ENCODE measurements at regions not wholly inside any gene's neighbourhood (a gene's known extent, or its start where the extent isn't known, plus 50 kb on each side); places are given as distances from the start of the nearest gene placed in this dataset.

GRCh38 chr13:70483599-70484276 lies 375.5 kb upstream of the KLHL1 start:
- no peaks in the 10 kb centered on the region for H3K27me3 ChIP-seq (ENCODE audit: control insufficient read depth, insufficient read depth, low read length)
- no peaks in the 10 kb centered on the region for H3K36me3 ChIP-seq (ENCODE audit: control insufficient read depth, insufficient read depth, low read length)
- no peak overlapping the region for H3K4me3 ChIP-seq (ENCODE audit: low read depth, low read length)
- TF ChIP-seq CTCF (IDR thresholded peaks at IDR 0.05; ENCODE audit: insufficient read depth, low read length, poor library complexity, severe bottlenecking), result no peak
- no peak for DNase-seq (ENCODE audit: low read depth)

- no peak for DNase-seq (ENCODE audit: low read depth)
These were observed 365.7 kb upstream of the KLHL1 start for GRCh38 chr13:70473907-70474306.

GRCh38 chr13:70469077-70469476 lies 360.8 kb upstream of the KLHL1 start:
- no peak for DNase-seq (ENCODE audit: low read depth)
- no peak for TF ChIP-seq CTCF (IDR thresholded peaks at IDR 0.05; ENCODE audit: insufficient read depth, low read length, poor library complexity, severe bottlenecking)
- H3K4me3 ChIP-seq (ENCODE audit: low read depth, low read length), result no peak overlapping the region
- H3K27me3 ChIP-seq (ENCODE audit: control insufficient read depth, insufficient read depth, low read length), result no peaks in the 10 kb centered on the region
- no peaks in the 10 kb centered on the region for H3K36me3 ChIP-seq (ENCODE audit: control insufficient read depth, insufficient read depth, low read length)

More at GRCh38 chr13:70473907-70474306, 365.7 kb upstream of the KLHL1 start:
- Histone ChIP-seq H3K27me3 (ENCODE audit: control insufficient read depth, insufficient read depth, low read length) (no peaks in the 10 kb centered on the region), H3K4me3 (ENCODE audit: low read depth, low read length) (no peak overlapping the region), H3K36me3 (ENCODE audit: control insufficient read depth, insufficient read depth, low read length) (no peaks in the 10 kb centered on the region)
- no peak for TF ChIP-seq CTCF (IDR thresholded peaks at IDR 0.05; ENCODE audit: insufficient read depth, low read length, poor library complexity, severe bottlenecking)

GRCh38 chr13:70457474-70457873 lies 349.2 kb upstream of the KLHL1 start:
- no peak for TF ChIP-seq CTCF (IDR thresholded peaks at IDR 0.05; ENCODE audit: insufficient read depth, low read length, poor library complexity, severe bottlenecking)
- Histone ChIP-seq H3K27me3 (ENCODE audit: control insufficient read depth, insufficient read depth, low read length) (no peaks in the 10 kb centered on the region), H3K4me3 (ENCODE audit: low read depth, low read length) (no peak overlapping the region), H3K36me3 (ENCODE audit: control insufficient read depth, insufficient read depth, low read length) (no peaks in the 10 kb centered on the region)
- peak; percentile 28 for DNase-seq (ENCODE audit: low read depth)

GRCh38 chr13:70448820-70449219 lies 340.6 kb upstream of the KLHL1 start:
- H3K27me3 ChIP-seq (ENCODE audit: control insufficient read depth, insufficient read depth, low read length), result no peaks in the 10 kb centered on the region
- DNase-seq (ENCODE audit: low read depth), result no peak
- no peak overlapping the region for H3K4me3 ChIP-seq (ENCODE audit: low read depth, low read length)
- TF ChIP-seq CTCF (IDR thresholded peaks at IDR 0.05; ENCODE audit: insufficient read depth, low read length, poor library complexity, severe bottlenecking), result no peak
- no peaks in the 10 kb centered on the region for H3K36me3 ChIP-seq (ENCODE audit: control insufficient read depth, insufficient read depth, low read length)

GRCh38 chr13:70432276-70432805 lies 324.1 kb upstream of the KLHL1 start:
- Histone ChIP-seq H3K4me3 (ENCODE audit: low read depth, low read length) (no peak overlapping the region), H3K36me3 (ENCODE audit: control insufficient read depth, insufficient read depth, low read length) (no peaks in the 10 kb centered on the region), H3K27me3 (ENCODE audit: control insufficient read depth, insufficient read depth, low read length) (no peaks in the 10 kb centered on the region)
- no peak for TF ChIP-seq CTCF (IDR thresholded peaks at IDR 0.05; ENCODE audit: insufficient read depth, low read length, poor library complexity, severe bottlenecking)
- no peak for DNase-seq (ENCODE audit: low read depth)

All from kidney epithelial cell (primary cell).